ENCODE measurements at regions not wholly inside any gene's neighbourhood (a gene's known extent, or its start where the extent isn't known, plus 50 kb on each side); places are given as distances from the start of the nearest gene placed in this dataset.

DNA sequence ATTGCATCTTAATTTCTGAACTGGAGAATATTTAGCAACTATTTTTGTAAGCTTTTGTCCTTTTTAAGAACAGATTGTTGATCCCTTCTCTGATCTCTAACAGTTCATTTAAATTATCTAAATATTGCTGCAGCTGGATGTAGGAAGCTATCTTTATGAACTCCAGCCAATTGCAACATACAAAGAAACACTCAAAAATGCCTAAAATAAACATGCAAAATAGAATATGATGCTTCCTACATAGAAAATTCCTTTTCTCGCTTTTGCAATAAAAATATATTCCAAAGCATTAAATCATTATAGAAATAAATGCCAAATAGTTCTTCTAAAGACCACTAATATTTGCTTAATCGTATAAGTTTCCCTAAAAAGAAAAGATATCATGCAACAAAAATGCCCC is 218.6 kb downstream of the LURAP1L start:
- no peak for DNase-seq
- no peaks in the 10 kb centered on the region for H3K4me1 ChIP-seq (ENCODE audit: insufficient read depth, low read length)
- peaks cover 0 to 16% (median 11%) of the 10 kb centered on the region in 8 donors for H3K9me3 Mint-ChIP-seq
- no peaks in the 10 kb centered on the region for H3K27me3 ChIP-seq (ENCODE audit: insufficient read depth, low read length)
- H3K4me3 ChIP-seq (ENCODE audit: low read length in 2 of 2), result no peak overlapping the region
- H3K27ac ChIP-seq (ENCODE audit: low read depth, low read length), result no peak overlapping the region
- intact Hi-C loops (cut with micrococcal nuclease), result no loop called here
- no peak overlapping the region for H3K4me3 Mint-ChIP-seq
- ChIA-PET POLR2A (ENCODE audit: partially characterized antibody) (no interaction called here), CTCF (ENCODE audit: partially characterized antibody) (no interaction called here)
- H3K9me3 ChIP-seq (ENCODE audit: control insufficient read depth in 1 of 2, low read length in 2 of 2), result no peaks in the 10 kb centered on the region
- no peak overlapping the region for H3K27ac Mint-ChIP-seq
- no peaks in the 10 kb centered on the region for H3K36me3 ChIP-seq (ENCODE audit: insufficient read depth, low read length)
- H3K36me3 Mint-ChIP-seq, result no peaks in the 10 kb centered on the region
- H3K27me3 Mint-ChIP-seq, result no peaks in the 10 kb centered on the region
- H3K4me1 Mint-ChIP-seq, result no peaks in the 10 kb centered on the region

DNA sequence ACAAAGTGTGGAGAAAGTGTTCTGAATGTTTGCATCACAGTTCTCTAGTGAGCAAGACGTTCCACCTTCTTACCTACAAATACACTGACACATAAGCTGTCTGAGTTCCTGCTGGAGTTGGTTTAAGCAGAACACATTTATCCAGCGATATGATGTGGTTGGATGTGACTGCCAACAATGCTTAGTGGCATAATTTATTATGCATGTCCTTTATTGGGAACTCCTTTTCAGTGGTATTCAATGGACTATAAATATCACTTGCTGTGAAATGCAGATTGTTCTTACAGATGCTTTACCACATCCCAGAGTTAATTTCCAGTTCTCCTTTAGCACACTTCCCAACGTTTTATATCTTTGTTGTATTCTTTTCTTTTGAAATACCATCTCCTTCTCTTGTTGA is 222.2 kb downstream of the LURAP1L start:
- H3K27me3 ChIP-seq (ENCODE audit: insufficient read depth, low read length), result no peaks in the 10 kb centered on the region
- no peak overlapping the region for H3K27ac ChIP-seq (ENCODE audit: low read depth, low read length)
- Mint-ChIP-seq H3K4me3 (no peak overlapping the region), H3K27me3 (no peaks in the 10 kb centered on the region), H3K36me3 (no peaks in the 10 kb centered on the region), H3K9me3 (peaks cover 3 to 11% (median 5%) of the 10 kb centered on the region in 8 donors), H3K27ac (no peak overlapping the region), H3K4me1 (no peaks in the 10 kb centered on the region)
- intact Hi-C loops (cut with micrococcal nuclease), result no loop called here
- DNase-seq, result no peak
- H3K36me3 ChIP-seq (ENCODE audit: insufficient read depth, low read length), result no peaks in the 10 kb centered on the region
- no peaks in the 10 kb centered on the region for H3K4me1 ChIP-seq (ENCODE audit: insufficient read depth, low read length)
- POLR2A ChIA-PET (ENCODE audit: partially characterized antibody), result no interaction called here
- H3K9me3 ChIP-seq (ENCODE audit: control insufficient read depth in 1 of 2, low read length in 2 of 2), result no peaks in the 10 kb centered on the region
- no peak overlapping the region for H3K4me3 ChIP-seq (ENCODE audit: low read length in 2 of 2)
- CTCF ChIA-PET (ENCODE audit: partially characterized antibody), result no interaction called here

DNA sequence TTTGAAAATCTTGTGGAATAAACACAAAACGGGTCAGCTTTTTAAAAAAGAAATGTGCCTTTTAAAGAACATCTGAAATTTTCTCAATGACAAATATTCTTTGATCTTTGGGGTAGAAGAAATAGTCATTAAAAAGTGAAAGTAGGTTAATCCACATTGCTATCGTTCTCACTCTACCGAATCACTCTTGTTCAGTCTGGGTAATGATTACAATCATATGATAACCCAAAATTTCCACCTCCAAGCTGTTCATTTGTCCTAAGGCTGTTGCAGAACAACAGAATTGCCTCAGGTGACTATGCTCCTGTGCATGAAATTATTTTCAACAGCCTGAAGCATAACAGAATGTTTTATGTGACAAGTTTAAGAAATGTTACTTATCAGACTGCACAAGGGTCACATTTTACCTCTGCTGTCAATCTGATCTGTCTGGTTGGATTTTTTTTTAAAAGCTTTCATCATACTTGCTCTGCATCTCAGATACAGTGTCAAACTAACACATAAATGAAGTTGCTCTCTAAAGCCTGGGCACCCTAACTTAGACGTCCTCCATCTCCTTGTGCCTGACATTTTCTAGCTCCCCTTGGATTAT is 227.3 kb downstream of the LURAP1L start:
- Histone ChIP-seq H3K9me3 (ENCODE audit: control insufficient read depth in 1 of 2, low read length in 2 of 2) (no peaks in the 10 kb centered on the region), H3K36me3 (ENCODE audit: insufficient read depth, low read length) (no peaks in the 10 kb centered on the region), H3K27me3 (ENCODE audit: insufficient read depth, low read length) (no peaks in the 10 kb centered on the region), H3K4me1 (ENCODE audit: insufficient read depth, low read length) (no peaks in the 10 kb centered on the region), H3K4me3 (ENCODE audit: low read length in 2 of 2) (no peak overlapping the region), H3K27ac (ENCODE audit: low read depth, low read length) (no peak overlapping the region)
- no peak overlapping the region for H3K4me3 Mint-ChIP-seq
- intact Hi-C loops (cut with micrococcal nuclease), result no loop called here
- H3K36me3 Mint-ChIP-seq, result no peaks in the 10 kb centered on the region
- H3K4me1 Mint-ChIP-seq, result no peaks in the 10 kb centered on the region
- no peak for DNase-seq
- POLR2A ChIA-PET (ENCODE audit: partially characterized antibody), result no interaction called here
- H3K9me3 Mint-ChIP-seq, result peaks cover 3 to 12% (median 4%) of the 10 kb centered on the region in 8 donors
- H3K27ac Mint-ChIP-seq, result no peak overlapping the region
- CTCF ChIA-PET (ENCODE audit: partially characterized antibody), result no interaction called here
- H3K27me3 Mint-ChIP-seq, result no peaks in the 10 kb centered on the region

DNA sequence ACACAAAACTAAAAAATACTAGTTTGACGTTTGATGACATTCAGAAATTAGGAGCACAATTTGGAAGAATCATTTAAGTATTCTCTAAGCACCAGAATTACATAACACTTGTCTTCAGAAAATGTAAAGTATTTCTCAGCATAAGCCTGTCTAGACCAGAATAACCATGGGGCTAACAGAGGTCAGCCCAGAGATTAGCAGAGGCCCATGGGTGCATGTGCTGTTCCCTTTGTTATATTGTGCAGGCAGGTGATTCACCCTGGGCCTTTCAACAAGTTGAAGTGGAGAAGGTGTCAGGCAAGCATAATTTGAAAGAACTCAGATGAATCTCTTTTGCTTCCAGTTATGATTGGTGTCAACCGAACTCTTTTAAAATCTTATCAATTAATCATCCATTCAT is 227.9 kb downstream of the LURAP1L start:
- no peaks in the 10 kb centered on the region for H3K36me3 Mint-ChIP-seq
- no peak overlapping the region for H3K27ac ChIP-seq (ENCODE audit: low read depth, low read length)
- H3K27me3 Mint-ChIP-seq, result no peaks in the 10 kb centered on the region
- DNase-seq, result no peak
- no peaks in the 10 kb centered on the region for H3K27me3 ChIP-seq (ENCODE audit: insufficient read depth, low read length)
- ChIA-PET POLR2A (ENCODE audit: partially characterized antibody) (no interaction called here), CTCF (ENCODE audit: partially characterized antibody) (no interaction called here)
- no peaks in the 10 kb centered on the region for H3K4me1 Mint-ChIP-seq
- H3K4me3 Mint-ChIP-seq, result no peak overlapping the region
- H3K9me3 ChIP-seq (ENCODE audit: control insufficient read depth in 1 of 2, low read length in 2 of 2), result no peaks in the 10 kb centered on the region
- peaks cover 3 to 12% (median 4%) of the 10 kb centered on the region in 8 donors for H3K9me3 Mint-ChIP-seq
- intact Hi-C loops (cut with micrococcal nuclease), result no loop called here
- H3K4me1 ChIP-seq (ENCODE audit: insufficient read depth, low read length), result no peaks in the 10 kb centered on the region
- no peaks in the 10 kb centered on the region for H3K36me3 ChIP-seq (ENCODE audit: insufficient read depth, low read length)
- H3K4me3 ChIP-seq (ENCODE audit: low read length in 2 of 2), result no peak overlapping the region
- no peak overlapping the region for H3K27ac Mint-ChIP-seq

DNA sequence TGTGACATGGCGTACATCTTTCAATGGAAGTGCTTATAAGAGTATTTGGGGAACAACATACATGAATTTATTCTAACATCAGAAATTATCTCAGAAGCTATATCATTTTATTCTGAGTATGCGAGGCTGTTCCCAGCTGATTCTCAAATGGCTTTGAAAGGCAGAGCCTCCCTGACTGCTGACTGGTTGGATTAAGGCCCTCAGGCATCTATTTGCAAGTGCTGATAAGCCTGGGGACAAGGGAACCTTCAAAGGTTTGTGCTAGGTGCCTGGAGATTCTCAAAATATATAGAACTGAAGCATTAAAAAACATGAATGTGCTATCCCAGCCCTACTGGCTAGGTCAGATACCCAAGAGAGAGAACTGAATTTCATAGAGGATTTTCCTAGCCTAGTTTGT is 235.1 kb downstream of the LURAP1L start:
- Histone ChIP-seq H3K27ac (ENCODE audit: low read depth, low read length) (no peak overlapping the region), H3K9me3 (ENCODE audit: control insufficient read depth in 1 of 2, low read length in 2 of 2) (peaks cover 0 to 3% of the 10 kb centered on the region in 2 donors), H3K4me1 (ENCODE audit: insufficient read depth, low read length) (no peaks in the 10 kb centered on the region), H3K4me3 (ENCODE audit: low read length in 2 of 2) (no peak overlapping the region), H3K36me3 (ENCODE audit: insufficient read depth, low read length) (no peaks in the 10 kb centered on the region), H3K27me3 (ENCODE audit: insufficient read depth, low read length) (no peaks in the 10 kb centered on the region)
- no peak for DNase-seq
- POLR2A ChIA-PET (ENCODE audit: partially characterized antibody), result no interaction called here
- H3K27ac Mint-ChIP-seq, result no peak overlapping the region
- no peak overlapping the region for H3K4me3 Mint-ChIP-seq
- intact Hi-C loops (cut with micrococcal nuclease), result no loop called here
- H3K4me1 Mint-ChIP-seq, result no peaks in the 10 kb centered on the region
- CTCF ChIA-PET (ENCODE audit: partially characterized antibody), result no interaction called here
- H3K27me3 Mint-ChIP-seq, result no peaks in the 10 kb centered on the region
- no peaks in the 10 kb centered on the region for H3K36me3 Mint-ChIP-seq
- peaks cover 3 to 24% (median 10%) of the 10 kb centered on the region in 8 donors for H3K9me3 Mint-ChIP-seq

DNA sequence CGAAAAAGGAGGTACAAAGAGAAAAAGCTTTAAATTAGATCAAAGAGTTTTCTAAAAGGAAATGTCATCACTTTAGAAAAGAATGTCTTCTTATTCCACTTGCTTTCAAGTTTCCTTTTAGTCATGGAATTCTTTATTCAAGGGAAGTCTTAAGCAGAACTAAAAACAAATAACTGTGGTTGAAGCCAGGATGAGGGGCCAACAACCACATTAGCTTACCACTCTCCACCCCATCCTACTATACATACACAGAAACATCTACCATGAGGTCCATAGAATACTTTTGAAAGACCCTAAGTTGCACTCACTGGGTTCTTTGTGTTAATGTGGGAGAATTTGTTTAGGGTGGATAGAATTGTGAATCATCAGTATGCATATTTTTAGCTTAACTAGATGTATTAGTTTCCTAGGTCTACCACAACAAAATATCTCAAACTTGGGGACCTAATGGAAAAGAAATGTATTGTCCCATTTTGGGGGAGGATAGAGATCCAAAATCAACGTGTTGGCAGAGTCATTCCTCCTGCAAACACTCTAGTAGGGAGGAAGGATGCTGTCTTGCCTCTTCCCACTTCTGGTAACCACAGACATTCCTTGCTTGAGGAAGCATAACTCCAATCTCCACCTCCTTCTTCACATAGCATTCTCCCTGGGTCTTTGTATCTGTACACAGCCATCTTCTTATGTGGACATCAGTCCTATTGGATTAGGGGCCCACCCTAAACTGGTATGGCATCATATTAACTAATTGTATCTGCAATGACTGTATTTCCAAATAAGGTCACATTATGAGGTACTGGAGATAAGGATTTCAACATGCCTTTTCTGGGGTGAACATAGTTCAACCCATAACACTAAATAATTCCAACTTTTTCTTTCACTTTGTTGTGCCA is 239.4 kb downstream of the LURAP1L start:
- Histone ChIP-seq H3K4me3 (ENCODE audit: low read length in 2 of 2) (no peak overlapping the region), H3K9me3 (ENCODE audit: control insufficient read depth in 1 of 2, low read length in 2 of 2) (no peaks in the 10 kb centered on the region), H3K27me3 (ENCODE audit: insufficient read depth, low read length) (no peaks in the 10 kb centered on the region), H3K4me1 (ENCODE audit: insufficient read depth, low read length) (no peaks in the 10 kb centered on the region), H3K27ac (ENCODE audit: low read depth, low read length) (no peak overlapping the region), H3K36me3 (ENCODE audit: insufficient read depth, low read length) (no peaks in the 10 kb centered on the region)
- no peaks in the 10 kb centered on the region for H3K27me3 Mint-ChIP-seq
- ChIA-PET POLR2A (ENCODE audit: partially characterized antibody) (no interaction called here), CTCF (ENCODE audit: partially characterized antibody) (no interaction called here)
- H3K9me3 Mint-ChIP-seq, result peaks cover 3 to 27% (median 10%) of the 10 kb centered on the region in 8 donors
- DNase-seq, result no peak
- intact Hi-C loops (cut with micrococcal nuclease), result no loop called here
- no peak overlapping the region for H3K27ac Mint-ChIP-seq
- no peaks in the 10 kb centered on the region for H3K36me3 Mint-ChIP-seq
- no peaks in the 10 kb centered on the region for H3K4me1 Mint-ChIP-seq
- H3K4me3 Mint-ChIP-seq, result no peak overlapping the region

DNA sequence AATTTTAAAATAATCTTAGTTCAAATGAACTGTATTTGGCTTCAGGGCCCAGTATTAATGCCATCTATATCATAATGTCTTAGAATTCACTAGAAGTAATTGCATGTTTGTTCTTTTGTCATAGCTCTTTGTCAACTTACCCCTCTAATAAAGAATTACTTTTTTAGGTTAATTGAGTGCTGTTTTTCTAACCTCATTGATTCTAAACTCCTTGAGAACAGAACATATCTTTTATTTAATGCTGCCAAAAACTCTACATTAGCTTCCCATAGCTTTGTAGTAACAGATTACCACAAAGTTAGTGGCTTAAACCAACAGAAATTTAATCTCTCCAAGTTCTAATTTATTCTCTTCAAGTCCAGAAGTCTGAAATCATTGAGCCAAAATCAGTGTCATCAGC is 242.4 kb downstream of the LURAP1L start:
- H3K27ac ChIP-seq (ENCODE audit: low read depth, low read length), result no peak overlapping the region
- H3K4me3 ChIP-seq (ENCODE audit: low read length in 2 of 2), result no peak overlapping the region
- Mint-ChIP-seq H3K36me3 (no peaks in the 10 kb centered on the region), H3K27me3 (no peaks in the 10 kb centered on the region), H3K9me3 (peaks cover 3 to 32% (median 6%) of the 10 kb centered on the region in 8 donors), H3K27ac (no peak overlapping the region), H3K4me1 (no peaks in the 10 kb centered on the region), H3K4me3 (no peak overlapping the region)
- POLR2A ChIA-PET (ENCODE audit: partially characterized antibody), result no interaction called here
- H3K36me3 ChIP-seq (ENCODE audit: insufficient read depth, low read length), result no peaks in the 10 kb centered on the region
- no peaks in the 10 kb centered on the region for H3K4me1 ChIP-seq (ENCODE audit: insufficient read depth, low read length)
- H3K27me3 ChIP-seq (ENCODE audit: insufficient read depth, low read length), result no peaks in the 10 kb centered on the region
- CTCF ChIA-PET (ENCODE audit: partially characterized antibody), result no interaction called here
- no peak for DNase-seq
- H3K9me3 ChIP-seq (ENCODE audit: control insufficient read depth in 1 of 2, low read length in 2 of 2), result no peaks in the 10 kb centered on the region
- intact Hi-C loops (cut with micrococcal nuclease), result no loop called here
